Skeletal muscle tissue (tissue), 3 donors: ENCODE measurements at regions not wholly inside any gene's neighbourhood (a gene's known extent, or its start where the extent isn't known, plus 50 kb on each side); places are given as distances from the start of the nearest gene placed in this dataset.
"Not testable (repeated sequence)": the region's sequence is repeated elsewhere in the genome, so short reads cannot be mapped to it uniquely, and the experiment has no call there.

Experiments used
- H3K27ac ChIP-seq: one replicate; pipeline ENCODE4 v1.7.0; 2013; ENCODE audit warnings: mild to moderate bottlenecking, low read depth, low read length, inconsistent platforms
- H3K27me3 ChIP-seq, 3 donors: one replicate each; pipeline ENCODE4 v1.7.0; 2013; ENCODE audit warnings: low read length in 3 of 3; ENCODE audit not compliant: control insufficient read depth in 3 of 3, insufficient read depth in 3 of 3
- H3K36me3 ChIP-seq, 3 donors: one replicate each; pipeline ENCODE4 v1.7.0; 2013; ENCODE audit warnings: low read length in 3 of 3; ENCODE audit not compliant: control insufficient read depth in 3 of 3, insufficient read depth in 3 of 3
- H3K4me1 ChIP-seq, 3 donors: one replicate each; pipeline ENCODE4 v1.7.0; 2013; ENCODE audit warnings: low read length in 3 of 3, mild to moderate bottlenecking in 3 of 3; ENCODE audit not compliant: control insufficient read depth in 3 of 3, insufficient read depth in 3 of 3
- H3K4me3 ChIP-seq, 3 donors: one replicate each; pipeline ENCODE4 v1.7.0; 2013; ENCODE audit warnings: low read length in 3 of 3
- H3K9ac ChIP-seq, 3 donors: one replicate each; pipeline ENCODE4 v1.7.0; 2013; ENCODE audit warnings: low read length in 3 of 3, mild to moderate bottlenecking in 3 of 3, moderate library complexity in 2 of 3, low read depth in 1 of 3
- H3K9me3 ChIP-seq, 3 donors: one replicate each; pipeline ENCODE4 v1.7.0; 2013; ENCODE audit warnings: low read length in 3 of 3; ENCODE audit not compliant: control insufficient read depth in 3 of 3
- donor health status: Osteomylitis.

DNA sequence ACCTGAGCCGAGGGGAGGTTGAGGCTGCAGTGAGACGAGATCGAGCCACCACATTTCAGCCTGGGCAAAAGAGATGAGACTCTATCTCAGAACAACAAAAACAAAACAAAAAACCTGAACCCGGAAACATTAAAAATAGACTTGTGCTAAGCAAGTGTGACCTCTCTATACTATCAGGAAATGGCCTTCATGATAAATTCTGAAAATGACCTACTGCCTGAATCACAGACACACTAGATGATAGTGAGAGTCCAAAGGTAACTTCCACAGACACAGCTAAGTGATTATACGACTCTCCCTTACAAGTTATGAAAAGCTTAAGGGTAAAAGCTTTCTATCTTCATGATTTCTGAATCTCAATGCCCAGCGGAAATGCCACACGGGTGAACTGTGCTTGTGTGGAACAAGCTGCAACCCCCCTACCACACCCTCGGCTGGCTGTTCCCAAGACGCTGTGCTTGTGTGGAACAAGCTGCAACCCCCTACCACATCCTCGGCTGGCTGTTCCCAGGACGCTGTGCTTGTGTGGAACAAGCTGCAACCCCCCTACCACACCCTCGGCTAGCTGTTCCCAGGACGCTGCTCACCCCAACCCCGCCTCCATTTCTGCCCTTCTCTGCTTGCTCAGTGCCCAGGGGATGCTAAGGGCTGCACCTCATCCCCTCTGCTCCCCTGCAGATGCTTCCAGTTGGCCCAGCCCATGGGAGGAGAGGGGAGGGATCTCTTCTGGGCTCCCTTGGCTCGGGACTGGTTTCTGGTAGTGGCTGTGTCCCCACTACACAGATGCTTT is 56.2 kb upstream of the TNK2 start:
- not testable (repeated sequence) for H3K27me3 ChIP-seq, H3K27ac ChIP-seq, H3K4me1 ChIP-seq, H3K4me3 ChIP-seq, H3K9me3 ChIP-seq, H3K9ac ChIP-seq
- peaks cover 16 to 25% (median 19%) of the 10 kb centered on the region in 3 donors for H3K36me3 ChIP-seq

DNA sequence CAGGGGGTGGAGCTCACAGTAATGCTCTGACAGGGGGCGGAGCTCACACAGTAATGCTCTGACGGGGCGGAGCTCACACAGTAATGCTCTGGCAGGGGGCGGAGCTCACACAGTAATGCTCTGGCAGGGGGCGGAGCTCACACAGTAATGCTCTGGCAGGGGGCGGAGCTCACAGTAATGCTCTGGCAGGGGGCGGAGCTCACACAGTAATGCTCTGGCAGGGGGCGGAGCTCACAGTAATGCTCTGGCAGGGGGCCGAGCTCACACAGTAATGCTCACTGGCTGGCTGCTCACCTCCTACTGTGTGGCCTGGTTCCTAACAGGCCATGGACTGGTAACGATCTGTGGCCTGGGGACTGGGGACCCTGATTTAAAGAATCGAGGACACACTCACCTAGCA is 53.9 kb upstream of the TNK2 start:
- H3K4me1 ChIP-seq, H3K27ac ChIP-seq, H3K9me3 ChIP-seq, H3K27me3 ChIP-seq, H3K4me3 ChIP-seq, H3K9ac ChIP-seq: not testable (repeated sequence)
- H3K36me3 ChIP-seq, result peaks cover 14 to 27% (median 20%) of the 10 kb centered on the region in 3 donors

DNA sequence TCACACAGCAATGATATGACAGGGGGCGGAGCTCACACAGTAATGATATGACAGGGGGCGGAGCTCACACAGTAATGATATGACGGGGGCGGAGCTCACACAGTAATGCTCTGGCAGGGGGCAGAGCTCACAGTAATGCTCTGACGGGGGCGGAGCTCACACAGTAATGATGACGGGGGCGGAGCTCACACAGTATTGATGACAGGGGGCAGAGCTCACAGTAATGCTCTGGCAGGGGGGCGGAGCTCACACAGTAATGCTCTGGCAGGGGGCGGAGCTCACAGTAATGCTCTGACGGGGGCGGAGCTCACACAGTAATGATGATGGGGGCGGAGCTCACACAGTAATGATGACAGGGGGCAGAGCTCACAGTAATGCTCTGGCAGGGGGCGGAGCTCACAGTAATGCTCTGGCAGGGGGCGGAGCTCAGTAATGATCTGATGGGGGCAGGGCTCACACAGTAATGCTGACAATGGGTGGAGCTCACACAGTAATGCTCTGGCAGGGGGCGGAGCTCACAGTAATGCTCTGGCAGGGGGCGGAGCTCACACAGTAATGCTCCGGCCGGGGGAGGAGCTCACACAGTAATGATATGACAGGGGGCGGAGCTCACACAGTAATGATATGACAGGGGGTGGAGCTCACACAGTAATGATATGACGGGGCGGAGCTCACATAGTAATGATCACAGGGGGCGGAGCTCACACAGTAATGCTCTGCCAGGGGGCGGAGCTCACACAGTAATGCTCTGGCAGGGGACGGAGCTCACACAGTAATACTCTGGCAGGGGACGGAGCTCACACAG is 52.8 kb upstream of the TNK2 start:
- not testable (repeated sequence) for H3K27me3 ChIP-seq, H3K9me3 ChIP-seq, H3K4me3 ChIP-seq, H3K4me1 ChIP-seq, H3K9ac ChIP-seq, H3K27ac ChIP-seq
- peaks cover 14 to 27% (median 20%) of the 10 kb centered on the region in 3 donors for H3K36me3 ChIP-seq

DNA sequence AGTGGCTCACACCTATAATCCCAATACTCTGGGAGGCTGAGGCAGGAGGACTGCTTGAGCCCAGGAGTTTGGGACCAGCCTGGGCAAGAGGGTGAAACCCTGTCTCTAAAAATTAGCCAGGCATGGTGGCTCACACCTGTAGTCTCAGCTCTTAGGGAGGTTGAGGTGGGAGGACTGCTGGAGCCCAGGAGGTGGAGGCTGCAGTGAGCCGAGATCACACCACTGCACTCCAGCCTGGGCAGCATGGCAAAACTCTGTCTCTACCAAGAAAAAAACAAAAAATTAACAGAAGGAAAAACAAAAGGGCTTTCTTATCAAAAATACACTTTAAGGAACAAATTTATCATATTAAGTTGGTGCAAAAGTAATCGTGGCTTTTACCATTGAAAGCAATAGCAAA is 51.8 kb upstream of the TNK2 start:
- peaks cover 10 to 22% (median 18%) of the 10 kb centered on the region in 3 donors for H3K36me3 ChIP-seq
- not testable (repeated sequence) for H3K4me1 ChIP-seq, H3K4me3 ChIP-seq, H3K27ac ChIP-seq, H3K9ac ChIP-seq, H3K9me3 ChIP-seq, H3K27me3 ChIP-seq

DNA sequence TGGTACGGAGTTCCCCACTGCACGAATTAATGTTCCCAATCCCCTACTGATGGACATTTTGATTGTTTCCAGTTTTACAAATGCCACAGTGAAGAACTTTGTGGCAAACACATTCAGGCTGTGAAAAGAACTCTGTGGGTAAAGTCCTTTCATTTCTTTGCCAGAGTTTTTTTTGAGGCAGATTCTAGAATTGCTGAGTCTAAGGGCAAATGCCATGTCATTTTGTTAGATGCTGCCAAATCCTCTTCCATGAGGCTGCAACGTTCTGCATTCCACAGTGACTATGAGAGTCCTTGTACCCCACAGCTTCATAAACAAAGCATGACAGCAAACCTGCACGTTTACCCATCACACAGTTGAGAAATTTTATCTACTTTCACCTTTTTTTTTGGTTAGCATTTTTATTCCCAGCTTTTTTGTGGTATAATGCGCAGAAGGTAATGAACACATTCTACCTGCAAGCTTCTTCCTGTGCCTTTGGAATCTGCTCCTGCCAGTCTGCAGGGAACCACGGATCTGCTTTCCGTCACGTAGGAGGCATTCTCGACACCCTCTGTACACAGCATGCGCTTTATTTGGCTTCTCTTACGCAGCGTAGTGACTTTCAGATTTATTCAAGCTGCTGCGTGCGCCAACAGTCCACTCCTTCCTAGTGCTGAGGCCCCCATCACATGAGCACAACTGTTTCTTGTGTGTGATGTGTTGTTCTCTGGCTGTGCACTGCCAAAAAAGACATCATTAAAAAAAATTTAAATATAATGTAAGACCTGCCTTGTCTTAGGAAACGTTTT is 51.2 kb upstream of the TNK2 start:
- H3K27ac ChIP-seq, H3K9me3 ChIP-seq, H3K9ac ChIP-seq, H3K4me1 ChIP-seq, H3K27me3 ChIP-seq, H3K4me3 ChIP-seq: not testable (repeated sequence)
- H3K36me3 ChIP-seq, result peaks cover 4 to 16% (median 12%) of the 10 kb centered on the region in 3 donors

DNA sequence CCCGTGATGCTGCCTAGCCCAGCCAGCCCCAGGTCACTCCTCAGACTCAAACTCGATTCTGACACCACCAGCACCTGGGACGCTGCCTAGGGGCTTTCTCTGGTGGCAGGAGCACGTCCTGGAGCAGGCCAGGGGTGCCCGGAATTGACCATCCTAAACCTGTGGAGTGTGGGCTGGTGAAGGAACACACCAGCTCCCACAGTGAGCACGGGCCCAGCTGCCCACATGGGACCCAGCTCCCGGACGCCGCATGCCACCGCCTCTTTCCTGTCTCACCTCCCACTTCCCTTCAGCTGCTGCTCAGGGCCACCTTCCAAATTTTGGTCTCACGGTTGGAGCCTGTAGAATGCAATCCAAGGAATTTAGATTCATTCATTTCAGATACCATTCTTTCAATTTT is 50.4 kb upstream of the TNK2 start:
- not testable (repeated sequence) for H3K27me3 ChIP-seq, H3K27ac ChIP-seq
- peaks cover 4 to 14% (median 11%) of the 10 kb centered on the region in 3 donors for H3K36me3 ChIP-seq

More for the DNA sequence above, 50.4 kb upstream of the TNK2 start:
- not testable (repeated sequence) for H3K9me3 ChIP-seq, H3K9ac ChIP-seq, H3K4me1 ChIP-seq, H3K4me3 ChIP-seq
